ENCODE measurements at regions not wholly inside any gene's neighbourhood (a gene's known extent, or its start where the extent isn't known, plus 50 kb on each side); places are given as distances from the start of the nearest gene placed in this dataset.

DNA sequence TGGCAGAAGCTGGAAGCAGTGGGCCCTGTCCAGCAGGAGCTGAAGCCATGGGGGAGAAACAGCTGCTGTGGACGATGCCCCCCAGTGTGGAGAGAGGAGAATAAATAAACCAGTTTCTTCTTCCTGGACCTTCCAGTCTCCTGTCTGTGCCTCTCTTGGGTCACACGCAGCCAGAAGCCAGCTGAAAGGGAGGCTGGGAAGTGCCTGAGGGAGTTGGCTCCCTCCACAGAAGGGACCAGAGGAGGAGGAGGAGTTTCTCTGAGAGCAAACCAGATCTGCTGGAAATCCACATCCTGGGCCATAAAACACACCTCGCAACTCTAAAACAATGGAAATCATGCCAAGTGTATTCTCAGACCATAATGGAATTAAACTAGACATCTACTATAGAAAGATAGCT is 577.0 kb downstream of the CDH26 start:
- TF ChIP-seq TCF7L2 (IDR thresholded peaks at IDR 0.05; ENCODE audit: low read depth, low read length) (no peak), CTCF (IDR thresholded peaks at IDR 0.05) (no peak), POLR2AphosphoS5 (IDR thresholded peaks at IDR 0.05; ENCODE audit: low read depth, low read length) (no peak), SIN3A (IDR thresholded peaks at IDR 0.05; ENCODE audit: borderline replicate concordance, insufficient read depth, low read depth, low read length) (no peak)
- TF ChIP-seq, protein P1, sequence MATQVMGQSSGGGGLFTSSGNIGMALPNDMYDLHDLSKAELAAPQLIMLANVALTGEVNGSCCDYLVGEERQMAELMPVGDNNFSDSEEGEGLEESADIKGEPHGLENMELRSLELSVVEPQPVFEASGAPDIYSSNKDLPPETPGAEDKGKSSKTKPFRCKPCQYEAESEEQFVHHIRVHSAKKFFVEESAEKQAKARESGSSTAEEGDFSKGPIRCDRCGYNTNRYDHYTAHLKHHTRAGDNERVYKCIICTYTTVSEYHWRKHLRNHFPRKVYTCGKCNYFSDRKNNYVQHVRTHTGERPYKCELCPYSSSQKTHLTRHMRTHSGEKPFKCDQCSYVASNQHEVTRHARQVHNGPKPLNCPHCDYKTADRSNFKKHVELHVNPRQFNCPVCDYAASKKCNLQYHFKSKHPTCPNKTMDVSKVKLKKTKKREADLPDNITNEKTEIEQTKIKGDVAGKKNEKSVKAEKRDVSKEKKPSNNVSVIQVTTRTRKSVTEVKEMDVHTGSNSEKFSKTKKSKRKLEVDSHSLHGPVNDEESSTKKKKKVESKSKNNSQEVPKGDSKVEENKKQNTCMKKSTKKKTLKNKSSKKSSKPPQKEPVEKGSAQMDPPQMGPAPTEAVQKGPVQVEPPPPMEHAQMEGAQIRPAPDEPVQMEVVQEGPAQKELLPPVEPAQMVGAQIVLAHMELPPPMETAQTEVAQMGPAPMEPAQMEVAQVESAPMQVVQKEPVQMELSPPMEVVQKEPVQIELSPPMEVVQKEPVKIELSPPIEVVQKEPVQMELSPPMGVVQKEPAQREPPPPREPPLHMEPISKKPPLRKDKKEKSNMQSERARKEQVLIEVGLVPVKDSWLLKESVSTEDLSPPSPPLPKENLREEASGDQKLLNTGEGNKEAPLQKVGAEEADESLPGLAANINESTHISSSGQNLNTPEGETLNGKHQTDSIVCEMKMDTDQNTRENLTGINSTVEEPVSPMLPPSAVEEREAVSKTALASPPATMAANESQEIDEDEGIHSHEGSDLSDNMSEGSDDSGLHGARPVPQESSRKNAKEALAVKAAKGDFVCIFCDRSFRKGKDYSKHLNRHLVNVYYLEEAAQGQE (IDR thresholded peaks at IDR 0.05; ENCODE audit: insufficient read depth in 1 of 2, low read depth in 2 of 2, low read length in 1 of 2): no peak

Data from Panc1 (cell line).